Ishikawa (cell line): ENCODE measurements at regions not wholly inside any gene's neighbourhood (a gene's known extent, or its start where the extent isn't known, plus 50 kb on each side); places are given as distances from the start of the nearest gene placed in this dataset.

Experiments used
- CEBPB ChIP-seq: IDR thresholded peaks from 2 replicates; pipeline ENCODE4 v1.6.1; 2012
- CREB1 ChIP-seq: IDR thresholded peaks from 2 replicates; pipeline ENCODE4 v1.6.1; 2012; ENCODE audit warnings: low read depth
- EGR1 ChIP-seq: IDR thresholded peaks from 2 replicates; pipeline ENCODE4 v1.6.1; 2012
- EP300 ChIP-seq: IDR thresholded peaks from 2 replicates; pipeline ENCODE4 v1.6.1; 2012; ENCODE audit warnings: borderline replicate concordance
- FOXM1 ChIP-seq: IDR thresholded peaks from 2 replicates; pipeline ENCODE4 v1.6.1; 2012; ENCODE audit warnings: low read depth, borderline replicate concordance
- MAX ChIP-seq: IDR thresholded peaks from 2 replicates; pipeline ENCODE4 v1.6.1; 2012
- NFIC ChIP-seq: IDR thresholded peaks from 2 replicates; pipeline ENCODE4 v1.6.1; 2012
- RAD21 ChIP-seq: IDR thresholded peaks from 2 replicates; pipeline ENCODE4 v1.6.1; 2012; ENCODE audit warnings: low read depth
- REST ChIP-seq: IDR thresholded peaks from 2 replicates; pipeline ENCODE4 v1.6.1; 2012; ENCODE audit warnings: low read depth, mild to moderate bottlenecking
- TAF1 ChIP-seq: IDR thresholded peaks from 2 replicates; pipeline ENCODE4 v1.6.1; 2012; ENCODE audit warnings: low read depth, mild to moderate bottlenecking
- TCF12 ChIP-seq: IDR thresholded peaks from 2 replicates; pipeline ENCODE4 v1.6.1; 2012; ENCODE audit warnings: low read depth
- TEAD4 ChIP-seq: IDR thresholded peaks from 2 replicates; pipeline ENCODE4 v1.6.1; 2012
- USF1 ChIP-seq: IDR thresholded peaks from 2 replicates; pipeline ENCODE4 v1.6.1; 2012
- YY1 ChIP-seq: IDR thresholded peaks from 2 replicates; pipeline ENCODE4 v1.6.1; 2012; ENCODE audit warnings: low read depth
- ZBTB7A ChIP-seq: IDR thresholded peaks from 2 replicates; pipeline ENCODE4 v1.6.1; 2012; ENCODE audit warnings: low read depth

- no peak for TF ChIP-seq USF1
- TF ChIP-seq MAX: no peak
- no peak for TF ChIP-seq EP300
- TF ChIP-seq ZBTB7A: no peak
- no peak for TF ChIP-seq EGR1
- no peak for TF ChIP-seq NFIC
- TF ChIP-seq TAF1: no peak
- no peak for TF ChIP-seq REST
- TF ChIP-seq YY1: no peak
- no peak for TF ChIP-seq CEBPB
- no peak for TF ChIP-seq TEAD4
- TF ChIP-seq RAD21: no peak
- no peak for TF ChIP-seq TCF12
- TF ChIP-seq FOXM1: no peak
Measured at GRCh38 chr13:78742659-78743058, 83.7 kb upstream of the OBI1 start.

- TF ChIP-seq REST: no peak
- no peak for TF ChIP-seq YY1
- no peak for TF ChIP-seq CEBPB
- no peak for TF ChIP-seq CREB1
- no peak for TF ChIP-seq TAF1
- no peak for TF ChIP-seq EGR1
- no peak for TF ChIP-seq USF1
- no peak for TF ChIP-seq ZBTB7A
- TF ChIP-seq FOXM1: no peak
- TF ChIP-seq EP300: no peak
- TF ChIP-seq TCF12: no peak
- no peak for TF ChIP-seq NFIC
- TF ChIP-seq TEAD4: no peak
Measured at GRCh38 chr13:78736142-78736541, 77.2 kb upstream of the OBI1 start.

GRCh38 chr13:78732445-78733017 lies 73.6 kb upstream of the OBI1 start:
- TF ChIP-seq EP300 (no peak), EGR1 (no peak), CEBPB (no peak)

- TF ChIP-seq YY1: no peak
- TF ChIP-seq RAD21: no peak
- TF ChIP-seq CREB1: no peak
- no peak for TF ChIP-seq REST
- no peak for TF ChIP-seq CEBPB
- no peak for TF ChIP-seq NFIC
- no peak for TF ChIP-seq FOXM1
- TF ChIP-seq ZBTB7A: no peak
- TF ChIP-seq TAF1: no peak
- no peak for TF ChIP-seq MAX
- TF ChIP-seq USF1: no peak
- TF ChIP-seq TEAD4: no peak
- no peak for TF ChIP-seq TCF12
Measured at GRCh38 chr13:78722700-78723099, 63.7 kb upstream of the OBI1 start.
